ENCODE measurements at regions not wholly inside any gene's neighbourhood (a gene's known extent, or its start where the extent isn't known, plus 50 kb on each side); places are given as distances from the start of the nearest gene placed in this dataset.

GRCh38 chr14:89576145-89576927 lies 159.3 kb upstream of the FOXN3 start:
- Histone ChIP-seq H3K36me3 (ENCODE audit: control insufficient read depth, low read length) (no peaks in the 10 kb centered on the region), H3K9me3 (ENCODE audit: control insufficient read depth, insufficient read depth, low read length) (no peaks in the 10 kb centered on the region), H3K27me3 (ENCODE audit: control insufficient read depth, low read length) (no peaks in the 10 kb centered on the region), H3K9me2 (replicated peaks; ENCODE audit: control insufficient read depth, low read length) (no peaks in the 10 kb centered on the region), H3K4me1 (ENCODE audit: control insufficient read depth, low read length) (peaks cover 7% of the 10 kb centered on the region), H3K4me2 (ENCODE audit: low read length) (no peak overlapping the region), H3K4me3 (ENCODE audit: low read length) (no peak overlapping the region), H3K79me2 (ENCODE audit: control insufficient read depth, low read length) (no peaks in the 10 kb centered on the region), H3F3A (ENCODE audit: control insufficient read depth, insufficient read depth) (no peaks in the 10 kb centered on the region), H4K20me1 (ENCODE audit: control insufficient read depth, insufficient read depth, low read depth, low read length) (no peaks in the 10 kb centered on the region), H3K27ac (ENCODE audit: low read depth, low read length) (no peak overlapping the region)
- TF ChIP-seq EZH2phosphoT487 (IDR thresholded peaks at IDR 0.05; ENCODE audit: borderline replicate concordance, low read length): no peak
- TF ChIP-seq, protein P1, sequence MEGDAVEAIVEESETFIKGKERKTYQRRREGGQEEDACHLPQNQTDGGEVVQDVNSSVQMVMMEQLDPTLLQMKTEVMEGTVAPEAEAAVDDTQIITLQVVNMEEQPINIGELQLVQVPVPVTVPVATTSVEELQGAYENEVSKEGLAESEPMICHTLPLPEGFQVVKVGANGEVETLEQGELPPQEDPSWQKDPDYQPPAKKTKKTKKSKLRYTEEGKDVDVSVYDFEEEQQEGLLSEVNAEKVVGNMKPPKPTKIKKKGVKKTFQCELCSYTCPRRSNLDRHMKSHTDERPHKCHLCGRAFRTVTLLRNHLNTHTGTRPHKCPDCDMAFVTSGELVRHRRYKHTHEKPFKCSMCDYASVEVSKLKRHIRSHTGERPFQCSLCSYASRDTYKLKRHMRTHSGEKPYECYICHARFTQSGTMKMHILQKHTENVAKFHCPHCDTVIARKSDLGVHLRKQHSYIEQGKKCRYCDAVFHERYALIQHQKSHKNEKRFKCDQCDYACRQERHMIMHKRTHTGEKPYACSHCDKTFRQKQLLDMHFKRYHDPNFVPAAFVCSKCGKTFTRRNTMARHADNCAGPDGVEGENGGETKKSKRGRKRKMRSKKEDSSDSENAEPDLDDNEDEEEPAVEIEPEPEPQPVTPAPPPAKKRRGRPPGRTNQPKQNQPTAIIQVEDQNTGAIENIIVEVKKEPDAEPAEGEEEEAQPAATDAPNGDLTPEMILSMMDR (IDR thresholded peaks at IDR 0.05; ENCODE audit: low read depth, low read length, poor library complexity, severe bottlenecking): no peak

GRCh38 chr14:89575386-89576061 lies 158.5 kb upstream of the FOXN3 start:
- no peaks in the 10 kb centered on the region for H3K9me3 ChIP-seq (ENCODE audit: control insufficient read depth, insufficient read depth, low read length)
- H3K27me3 ChIP-seq (ENCODE audit: control insufficient read depth, low read length): no peaks in the 10 kb centered on the region
- peaks cover 7% of the 10 kb centered on the region for H3K4me1 ChIP-seq (ENCODE audit: control insufficient read depth, low read length)
- H3K27ac ChIP-seq (ENCODE audit: low read depth, low read length): no peak overlapping the region
- no peaks in the 10 kb centered on the region for H4K20me1 ChIP-seq (ENCODE audit: control insufficient read depth, insufficient read depth, low read depth, low read length)
- H3K9me2 ChIP-seq (replicated peaks; ENCODE audit: control insufficient read depth, low read length): no peaks in the 10 kb centered on the region
- no peak for TF ChIP-seq EZH2phosphoT487 (IDR thresholded peaks at IDR 0.05; ENCODE audit: borderline replicate concordance, low read length)
- TF ChIP-seq, protein P1 (IDR thresholded peaks at IDR 0.05; ENCODE audit: low read depth, low read length, poor library complexity, severe bottlenecking): no peak
- no peak overlapping the region for H3K4me3 ChIP-seq (ENCODE audit: low read length)
- H3K4me2 ChIP-seq (ENCODE audit: low read length): no peak overlapping the region
- H3F3A ChIP-seq (ENCODE audit: control insufficient read depth, insufficient read depth): no peaks in the 10 kb centered on the region
- H3K36me3 ChIP-seq (ENCODE audit: control insufficient read depth, low read length): no peaks in the 10 kb centered on the region
- no peaks in the 10 kb centered on the region for H3K79me2 ChIP-seq (ENCODE audit: control insufficient read depth, low read length)

DNA sequence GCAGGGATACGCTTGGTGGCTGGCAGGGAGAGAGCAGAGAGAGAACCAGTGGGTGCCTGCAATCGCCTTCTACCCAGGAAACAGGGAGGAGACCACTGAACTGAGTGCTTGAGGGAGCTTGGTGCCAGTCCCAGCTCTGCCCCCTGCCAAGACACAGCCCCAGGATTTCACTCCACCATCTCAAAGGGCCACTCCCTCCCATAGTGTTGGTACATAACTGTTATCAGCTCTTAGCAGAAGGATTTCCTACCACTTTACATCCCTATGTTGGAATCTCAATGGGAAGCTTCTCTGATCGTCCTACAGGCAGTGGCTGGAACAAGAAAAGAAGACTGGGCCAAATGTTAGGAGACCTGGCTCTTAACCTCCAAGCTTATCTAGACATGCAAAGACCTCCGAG lies 157.4 kb upstream of the FOXN3 start:
- no peak for TF ChIP-seq EZH2phosphoT487 (IDR thresholded peaks at IDR 0.05; ENCODE audit: borderline replicate concordance, low read length)
- TF ChIP-seq, protein P1 (IDR thresholded peaks at IDR 0.05; ENCODE audit: low read depth, low read length, poor library complexity, severe bottlenecking): no peak
- Histone ChIP-seq H3K79me2 (ENCODE audit: control insufficient read depth, low read length) (no peaks in the 10 kb centered on the region), H3K27me3 (ENCODE audit: control insufficient read depth, low read length) (no peaks in the 10 kb centered on the region), H3K9me3 (ENCODE audit: control insufficient read depth, insufficient read depth, low read length) (no peaks in the 10 kb centered on the region), H3K27ac (ENCODE audit: low read depth, low read length) (no peak overlapping the region), H3K4me3 (ENCODE audit: low read length) (no peak overlapping the region), H3F3A (ENCODE audit: control insufficient read depth, insufficient read depth) (no peaks in the 10 kb centered on the region), H3K9me2 (replicated peaks; ENCODE audit: control insufficient read depth, low read length) (no peaks in the 10 kb centered on the region), H3K4me2 (ENCODE audit: low read length) (no peak overlapping the region), H3K4me1 (ENCODE audit: control insufficient read depth, low read length) (peaks cover 10% of the 10 kb centered on the region), H3K36me3 (ENCODE audit: control insufficient read depth, low read length) (no peaks in the 10 kb centered on the region), H4K20me1 (ENCODE audit: control insufficient read depth, insufficient read depth, low read depth, low read length) (no peaks in the 10 kb centered on the region)

Measured in DOHH2 (cell line).